Sigmoid colon (tissue), 3 donors: ENCODE measurements at regions not wholly inside any gene's neighbourhood (a gene's known extent, or its start where the extent isn't known, plus 50 kb on each side); places are given as distances from the start of the nearest gene placed in this dataset.

ENCODE experiments used
- POLR2A ChIP-seq, 2 donors: fragments of 450-650 bp; IDR thresholded peaks; one replicate each; pipeline ENCODE4 v1.6.1; 2016; ENCODE audit warnings: antibody characterized with exemption in 2 of 2, mild to moderate bottlenecking in 2 of 2, moderate library complexity in 2 of 2
- TF ChIP-seq, protein P1 (sequence below), 4 experiments: fragments of 450-650 bp in 3 of 4; fragments of 200-600 bp in 1 of 4; IDR thresholded peaks; one replicate each; pipeline ENCODE4 v1.5.1; 2016 to 2019; ENCODE audit warnings: antibody characterized with exemption in 4 of 4, mild to moderate bottlenecking in 3 of 4, moderate library complexity in 2 of 4

DNA sequence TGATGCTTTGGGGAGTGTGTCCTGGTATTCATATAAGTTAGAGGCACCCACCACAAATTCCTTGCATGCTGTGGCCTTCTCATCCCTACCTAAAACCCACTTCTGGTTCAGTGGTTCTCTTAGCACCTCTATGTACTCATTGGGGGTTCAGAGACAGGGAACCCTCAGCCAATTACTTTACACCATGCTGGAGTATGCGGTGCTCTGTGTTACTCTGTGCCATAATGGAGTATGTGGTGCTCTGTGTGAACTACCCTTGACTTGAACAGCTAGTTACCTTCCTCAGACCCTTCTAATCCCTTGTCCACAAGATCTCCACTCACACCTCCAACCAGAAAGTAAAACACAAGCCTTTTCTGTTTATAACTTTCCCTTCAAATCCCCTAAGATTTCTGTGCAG, 172.5 kb upstream of the E2F7 start:
- TF ChIP-seq POLR2A (IDR thresholded peaks at IDR 0.05) = no peak
- TF ChIP-seq, protein P1, sequence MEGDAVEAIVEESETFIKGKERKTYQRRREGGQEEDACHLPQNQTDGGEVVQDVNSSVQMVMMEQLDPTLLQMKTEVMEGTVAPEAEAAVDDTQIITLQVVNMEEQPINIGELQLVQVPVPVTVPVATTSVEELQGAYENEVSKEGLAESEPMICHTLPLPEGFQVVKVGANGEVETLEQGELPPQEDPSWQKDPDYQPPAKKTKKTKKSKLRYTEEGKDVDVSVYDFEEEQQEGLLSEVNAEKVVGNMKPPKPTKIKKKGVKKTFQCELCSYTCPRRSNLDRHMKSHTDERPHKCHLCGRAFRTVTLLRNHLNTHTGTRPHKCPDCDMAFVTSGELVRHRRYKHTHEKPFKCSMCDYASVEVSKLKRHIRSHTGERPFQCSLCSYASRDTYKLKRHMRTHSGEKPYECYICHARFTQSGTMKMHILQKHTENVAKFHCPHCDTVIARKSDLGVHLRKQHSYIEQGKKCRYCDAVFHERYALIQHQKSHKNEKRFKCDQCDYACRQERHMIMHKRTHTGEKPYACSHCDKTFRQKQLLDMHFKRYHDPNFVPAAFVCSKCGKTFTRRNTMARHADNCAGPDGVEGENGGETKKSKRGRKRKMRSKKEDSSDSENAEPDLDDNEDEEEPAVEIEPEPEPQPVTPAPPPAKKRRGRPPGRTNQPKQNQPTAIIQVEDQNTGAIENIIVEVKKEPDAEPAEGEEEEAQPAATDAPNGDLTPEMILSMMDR (IDR thresholded peaks at IDR 0.05) = no peak
